GM23338 (cell line): ENCODE measurements at regions not wholly inside any gene's neighbourhood (a gene's known extent, or its start where the extent isn't known, plus 50 kb on each side); places are given as distances from the start of the nearest gene placed in this dataset.

Experiments
- CREB1 ChIP-seq: fragments of 250-450 bp; sonication (Bioruptor Pico); IDR thresholded peaks from 2 replicates; pipeline ENCODE4 v1.5.0; 2020; ENCODE audit warnings: low read depth, mild to moderate bottlenecking, moderate library complexity
- EZH2 ChIP-seq: fragments of 200-600 bp; sonication (generic); IDR thresholded peaks from one replicate; pipeline ENCODE4 v1.8.0; 2017; ENCODE audit warnings: antibody characterized with exemption, mild to moderate bottlenecking, low read depth; ENCODE audit not compliant: unreplicated experiment
- EZH2phosphoT487 ChIP-seq: fragments of 200-600 bp; sonication (generic); IDR thresholded peaks from one replicate; pipeline ENCODE4 v1.8.1; 2018; ENCODE audit warnings: antibody characterized with exemption; ENCODE audit not compliant: unreplicated experiment
- JUNB ChIP-seq: IDR thresholded peaks from one replicate; pipeline ENCODE4 v1.6.1; 2016; ENCODE audit warnings: antibody characterized with exemption; ENCODE audit not compliant: unreplicated experiment
- NANOG ChIP-seq: IDR thresholded peaks from 2 replicates; pipeline ENCODE4 v1.6.1; 2016; ENCODE audit warnings: antibody characterized with exemption, borderline replicate concordance
- POLR2AphosphoS5 ChIP-seq: IDR thresholded peaks from 2 replicates; pipeline ENCODE4 v1.6.1; 2016; ENCODE audit warnings: antibody characterized with exemption, low read depth
- STAT1 ChIP-seq: IDR thresholded peaks from one replicate; pipeline ENCODE4 v1.6.1; 2016; ENCODE audit warnings: antibody characterized with exemption; ENCODE audit not compliant: unreplicated experiment
- ZNF114 ChIP-seq: fragments of 250-450 bp; sonication (Bioruptor Pico); IDR thresholded peaks from 2 replicates; pipeline ENCODE4 v1.5.0; 2020; ENCODE audit warnings: mild to moderate bottlenecking, moderate library complexity
- TF ChIP-seq, protein P1 (sequence below): IDR thresholded peaks from one replicate; pipeline ENCODE4 v1.6.1; 2018; ENCODE audit warnings: antibody characterized with exemption; ENCODE audit not compliant: unreplicated experiment
- TF ChIP-seq, protein P2 (sequence below), 2 experiments: fragments of 200-600 bp in 1 of 2; sonication (generic) in 1 of 2; conservative IDR thresholded peaks; 2 replicates each; pipeline versions ENCODE4 v1.5.1 to v1.6.1; 2016 to 2017; ENCODE audit warnings: antibody characterized with exemption in 2 of 2, low read depth in 2 of 2, mild to moderate bottlenecking in 2 of 2, moderate library complexity in 1 of 2
- TF ChIP-seq, protein P3 (sequence below): IDR thresholded peaks from 2 replicates; pipeline ENCODE4 v1.6.1; 2016; ENCODE audit warnings: antibody characterized with exemption

DNA sequence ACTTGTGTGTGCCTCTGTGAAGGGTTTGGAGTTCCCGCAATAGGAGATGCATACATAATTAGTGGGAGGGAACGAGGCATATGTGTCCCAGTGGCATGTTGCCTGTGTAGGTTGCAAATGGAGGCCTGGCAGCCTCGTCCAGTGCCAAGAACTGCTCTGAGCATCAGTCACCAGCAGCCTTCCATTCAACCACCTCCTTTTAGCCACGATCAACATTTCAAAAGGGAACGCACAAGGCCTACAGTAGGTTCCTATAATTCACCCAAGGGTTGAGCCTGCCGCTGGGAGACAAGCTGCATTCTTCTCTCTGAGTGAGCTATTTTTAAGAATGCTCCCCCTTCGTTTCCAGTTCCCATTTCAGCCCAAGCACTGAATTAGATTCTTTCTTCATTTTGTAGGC lies 78.8 kb upstream of the CTNNB1 start:
- TF ChIP-seq EZH2 (no peak), CREB1 (CRISPR knock-in tag) (no peak), POLR2AphosphoS5 (no peak), EZH2phosphoT487 (no peak), JUNB (no peak), ZNF114 (CRISPR knock-in tag) (no peak), STAT1 (no peak), NANOG (no peak)
- TF ChIP-seq, protein P1, sequence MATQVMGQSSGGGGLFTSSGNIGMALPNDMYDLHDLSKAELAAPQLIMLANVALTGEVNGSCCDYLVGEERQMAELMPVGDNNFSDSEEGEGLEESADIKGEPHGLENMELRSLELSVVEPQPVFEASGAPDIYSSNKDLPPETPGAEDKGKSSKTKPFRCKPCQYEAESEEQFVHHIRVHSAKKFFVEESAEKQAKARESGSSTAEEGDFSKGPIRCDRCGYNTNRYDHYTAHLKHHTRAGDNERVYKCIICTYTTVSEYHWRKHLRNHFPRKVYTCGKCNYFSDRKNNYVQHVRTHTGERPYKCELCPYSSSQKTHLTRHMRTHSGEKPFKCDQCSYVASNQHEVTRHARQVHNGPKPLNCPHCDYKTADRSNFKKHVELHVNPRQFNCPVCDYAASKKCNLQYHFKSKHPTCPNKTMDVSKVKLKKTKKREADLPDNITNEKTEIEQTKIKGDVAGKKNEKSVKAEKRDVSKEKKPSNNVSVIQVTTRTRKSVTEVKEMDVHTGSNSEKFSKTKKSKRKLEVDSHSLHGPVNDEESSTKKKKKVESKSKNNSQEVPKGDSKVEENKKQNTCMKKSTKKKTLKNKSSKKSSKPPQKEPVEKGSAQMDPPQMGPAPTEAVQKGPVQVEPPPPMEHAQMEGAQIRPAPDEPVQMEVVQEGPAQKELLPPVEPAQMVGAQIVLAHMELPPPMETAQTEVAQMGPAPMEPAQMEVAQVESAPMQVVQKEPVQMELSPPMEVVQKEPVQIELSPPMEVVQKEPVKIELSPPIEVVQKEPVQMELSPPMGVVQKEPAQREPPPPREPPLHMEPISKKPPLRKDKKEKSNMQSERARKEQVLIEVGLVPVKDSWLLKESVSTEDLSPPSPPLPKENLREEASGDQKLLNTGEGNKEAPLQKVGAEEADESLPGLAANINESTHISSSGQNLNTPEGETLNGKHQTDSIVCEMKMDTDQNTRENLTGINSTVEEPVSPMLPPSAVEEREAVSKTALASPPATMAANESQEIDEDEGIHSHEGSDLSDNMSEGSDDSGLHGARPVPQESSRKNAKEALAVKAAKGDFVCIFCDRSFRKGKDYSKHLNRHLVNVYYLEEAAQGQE = no peak
- TF ChIP-seq, protein P2, sequence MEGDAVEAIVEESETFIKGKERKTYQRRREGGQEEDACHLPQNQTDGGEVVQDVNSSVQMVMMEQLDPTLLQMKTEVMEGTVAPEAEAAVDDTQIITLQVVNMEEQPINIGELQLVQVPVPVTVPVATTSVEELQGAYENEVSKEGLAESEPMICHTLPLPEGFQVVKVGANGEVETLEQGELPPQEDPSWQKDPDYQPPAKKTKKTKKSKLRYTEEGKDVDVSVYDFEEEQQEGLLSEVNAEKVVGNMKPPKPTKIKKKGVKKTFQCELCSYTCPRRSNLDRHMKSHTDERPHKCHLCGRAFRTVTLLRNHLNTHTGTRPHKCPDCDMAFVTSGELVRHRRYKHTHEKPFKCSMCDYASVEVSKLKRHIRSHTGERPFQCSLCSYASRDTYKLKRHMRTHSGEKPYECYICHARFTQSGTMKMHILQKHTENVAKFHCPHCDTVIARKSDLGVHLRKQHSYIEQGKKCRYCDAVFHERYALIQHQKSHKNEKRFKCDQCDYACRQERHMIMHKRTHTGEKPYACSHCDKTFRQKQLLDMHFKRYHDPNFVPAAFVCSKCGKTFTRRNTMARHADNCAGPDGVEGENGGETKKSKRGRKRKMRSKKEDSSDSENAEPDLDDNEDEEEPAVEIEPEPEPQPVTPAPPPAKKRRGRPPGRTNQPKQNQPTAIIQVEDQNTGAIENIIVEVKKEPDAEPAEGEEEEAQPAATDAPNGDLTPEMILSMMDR (conservative IDR thresholded peaks at IDR 0.05; ENCODE audit: low read depth in 2 of 2) = no peak
- TF ChIP-seq, protein P3, sequence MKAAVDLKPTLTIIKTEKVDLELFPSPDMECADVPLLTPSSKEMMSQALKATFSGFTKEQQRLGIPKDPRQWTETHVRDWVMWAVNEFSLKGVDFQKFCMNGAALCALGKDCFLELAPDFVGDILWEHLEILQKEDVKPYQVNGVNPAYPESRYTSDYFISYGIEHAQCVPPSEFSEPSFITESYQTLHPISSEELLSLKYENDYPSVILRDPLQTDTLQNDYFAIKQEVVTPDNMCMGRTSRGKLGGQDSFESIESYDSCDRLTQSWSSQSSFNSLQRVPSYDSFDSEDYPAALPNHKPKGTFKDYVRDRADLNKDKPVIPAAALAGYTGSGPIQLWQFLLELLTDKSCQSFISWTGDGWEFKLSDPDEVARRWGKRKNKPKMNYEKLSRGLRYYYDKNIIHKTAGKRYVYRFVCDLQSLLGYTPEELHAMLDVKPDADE = no peak
